GM19438 (cell line): ENCODE measurements at regions not wholly inside any gene's neighbourhood (a gene's known extent, or its start where the extent isn't known, plus 50 kb on each side); places are given as distances from the start of the nearest gene placed in this dataset.

Source experiments
- ATAC-seq: cut with Tn5 transposase; IDR thresholded peaks from one replicate; pipeline ENCODE4 v1.9.1; 2021; ENCODE audit warnings: low read depth; ENCODE audit not compliant: unreplicated experiment

- no peak for ATAC-seq
Observed at GRCh38 chr3:159795681-159796175, 192.9 kb upstream of the IL12A start.

DNA sequence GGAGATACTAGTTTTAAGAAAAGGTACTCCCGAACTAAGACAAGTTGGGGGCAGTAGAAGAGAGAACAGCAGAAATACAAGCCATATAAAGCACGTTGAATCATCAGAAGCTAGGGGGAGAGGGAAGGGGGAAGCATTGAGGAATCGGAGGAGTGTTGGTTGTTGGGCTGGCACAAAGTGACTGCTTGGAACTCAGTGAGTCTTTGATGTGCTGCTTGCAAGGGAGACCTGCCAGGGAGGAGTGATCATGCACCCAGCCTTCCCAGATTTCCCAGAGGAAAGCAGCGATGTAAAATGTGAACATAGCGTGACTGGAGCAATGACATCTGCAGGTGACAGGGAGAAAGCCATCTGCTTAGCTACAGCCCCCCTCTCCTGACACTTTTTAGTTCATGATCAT is 192.4 kb upstream of the IL12A start:
- no peak for ATAC-seq

DNA sequence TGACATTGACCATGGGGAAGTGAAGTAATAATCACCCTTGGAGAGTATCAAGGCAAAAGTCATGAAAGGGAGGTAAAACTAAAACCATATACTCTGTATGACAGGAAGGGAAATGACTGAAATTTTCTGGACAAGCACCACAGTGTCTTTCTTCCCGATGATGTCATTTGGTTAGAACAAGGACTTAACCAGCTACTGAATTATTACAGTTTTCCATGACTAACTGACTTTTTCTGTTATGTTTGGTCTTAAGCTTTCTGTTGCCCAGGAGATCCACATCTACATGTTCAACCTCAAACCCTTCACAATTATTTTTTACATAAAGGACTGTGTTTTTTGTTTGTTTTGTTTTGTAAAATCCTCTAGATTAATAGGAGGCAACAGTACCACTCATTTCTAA is 191.9 kb upstream of the IL12A start:
- ATAC-seq: no peak

DNA sequence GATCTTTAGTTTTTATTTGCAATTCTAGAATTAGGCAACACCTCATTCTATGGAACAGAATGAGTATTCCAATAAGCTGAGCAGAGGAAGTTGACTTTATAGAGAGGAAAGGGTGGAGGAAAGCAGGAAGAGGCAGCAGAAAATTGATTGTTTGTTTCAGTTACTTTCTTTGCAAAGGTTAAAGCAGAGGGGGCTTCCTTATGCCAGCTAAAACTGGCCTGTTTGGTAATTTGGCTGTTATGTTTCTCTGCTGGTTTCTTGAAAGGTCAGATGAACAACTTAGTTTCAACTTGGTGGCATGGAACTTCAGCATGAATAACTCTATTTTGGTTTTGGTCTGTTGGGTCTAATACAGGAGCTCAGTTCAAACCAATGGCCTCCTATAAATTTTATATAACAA is 190.9 kb upstream of the IL12A start:
- ATAC-seq: no peak

GRCh38 chr3:159798951-159799350 is 189.7 kb upstream of the IL12A start:
- no peak for ATAC-seq

DNA sequence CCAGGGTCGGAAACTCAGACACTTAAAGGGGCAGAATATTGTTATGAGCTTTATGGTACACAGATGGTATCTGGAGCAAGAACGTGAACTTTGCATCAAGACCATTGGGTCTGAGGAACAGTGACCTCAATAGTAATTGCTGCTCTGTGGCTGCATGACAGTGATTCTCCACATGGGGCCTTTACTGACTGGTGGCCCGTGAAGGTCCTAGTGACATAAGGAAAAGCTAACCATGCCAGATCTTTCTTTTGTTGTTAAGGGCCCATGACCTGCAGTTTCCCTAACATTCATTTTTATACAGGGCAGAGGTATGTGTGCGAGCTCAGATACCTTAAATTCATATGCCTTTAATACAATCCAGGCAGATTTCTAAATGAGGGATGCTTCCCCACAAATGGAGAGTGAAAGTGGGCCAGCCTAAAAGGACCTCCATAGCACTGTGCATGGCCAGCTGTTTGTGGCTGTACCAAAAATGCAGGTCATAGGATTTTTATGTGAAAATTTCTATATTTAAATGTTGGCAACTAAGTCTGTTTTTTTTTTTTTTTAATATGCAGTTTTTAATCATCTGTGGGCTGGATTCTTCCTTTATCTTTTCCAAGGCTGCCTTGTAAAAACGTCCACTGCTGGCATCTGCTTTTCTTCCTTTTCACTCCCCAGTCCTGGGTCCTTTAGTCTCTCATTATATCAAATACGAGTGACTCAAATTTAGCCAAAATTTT is 188.0 kb upstream of the IL12A start:
- ATAC-seq: no peak

DNA sequence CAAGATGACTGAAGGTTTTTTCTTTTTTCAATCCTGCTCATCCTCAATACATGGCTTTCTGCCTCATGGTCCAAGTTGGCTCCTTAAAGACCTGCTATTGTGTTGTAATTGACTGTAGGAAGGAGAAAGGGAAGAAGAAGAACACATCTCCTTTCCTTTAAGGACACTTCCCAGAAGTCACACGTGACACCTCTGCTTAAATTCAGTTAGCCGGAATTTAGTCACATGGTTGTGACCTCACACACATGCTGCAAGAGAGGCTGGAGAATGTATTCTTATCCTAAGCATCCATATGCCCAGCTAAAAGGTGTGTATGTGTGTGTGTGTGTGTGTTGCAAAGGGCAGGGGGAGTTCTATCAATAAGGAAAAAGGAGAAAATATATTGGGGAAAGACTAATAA is 185.8 kb upstream of the IL12A start:
- ATAC-seq: no peak

GRCh38 chr3:159803459-159803858 is 185.2 kb upstream of the IL12A start:
- no peak for ATAC-seq

GRCh38 chr3:159804726-159805410 is 183.8 kb upstream of the IL12A start:
- ATAC-seq: peak; percentile 98

GRCh38 chr3:159805411-159805772 is 183.2 kb upstream of the IL12A start:
- ATAC-seq: peak; percentile 13

- no peak for ATAC-seq
Observed at GRCh38 chr3:159806412-159806811, 182.2 kb upstream of the IL12A start.

- ATAC-seq: no peak
Observed at GRCh38 chr3:159807137-159808040, 181.2 kb upstream of the IL12A start.

DNA sequence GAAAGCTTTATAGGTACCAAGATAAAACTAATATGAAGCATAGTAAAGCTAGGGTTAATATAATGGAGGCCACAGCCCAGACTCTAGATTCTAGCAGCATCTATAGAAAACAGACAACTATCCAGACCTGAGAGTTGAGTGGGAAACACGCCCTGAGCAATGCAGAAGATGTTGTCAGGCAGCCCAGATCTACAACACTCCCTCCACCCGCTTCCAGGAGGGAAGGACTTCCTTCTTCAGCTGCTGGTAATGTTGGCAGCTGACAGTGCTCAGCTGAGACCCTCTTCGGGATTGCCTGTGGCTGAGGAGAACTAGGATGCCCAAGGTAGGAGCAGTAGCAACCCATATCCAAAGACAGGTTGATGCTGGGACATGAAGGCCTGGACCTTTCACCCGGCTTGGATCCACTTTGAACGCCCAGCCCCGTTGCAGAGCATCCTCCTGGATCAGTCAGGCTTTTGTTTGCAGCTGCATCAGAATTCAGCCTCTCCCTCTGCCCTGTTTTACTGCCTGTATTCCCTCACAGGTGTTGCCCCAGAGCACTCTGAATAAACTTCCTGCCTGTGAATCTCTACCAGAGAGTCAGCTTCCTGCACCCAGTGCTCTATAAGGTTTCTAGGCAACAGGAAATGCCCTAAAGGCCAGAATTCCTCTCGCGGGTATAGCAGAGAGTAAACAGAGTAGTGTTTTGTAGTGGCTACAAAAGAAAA is 174.7 kb upstream of the IL12A start:
- peak; percentile 79 for ATAC-seq

DNA sequence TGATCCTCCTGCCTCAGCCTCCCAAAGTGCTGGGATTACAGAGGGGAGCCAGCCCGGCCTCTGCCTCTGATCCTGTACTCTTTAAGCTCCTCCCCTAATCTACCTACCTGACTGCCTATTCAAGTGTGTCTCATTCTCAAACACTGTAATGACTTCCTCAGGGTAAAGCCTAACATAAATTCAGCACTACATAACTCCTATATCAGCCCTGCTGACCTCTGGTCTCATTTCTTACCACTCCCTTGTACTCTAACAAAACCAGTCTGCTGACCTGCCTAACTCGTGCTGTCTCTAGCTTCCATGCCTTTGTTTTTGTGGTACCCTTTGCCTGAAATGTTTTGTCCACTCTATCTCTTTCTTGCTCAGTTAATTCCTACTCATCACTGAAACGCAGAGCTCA is 172.1 kb upstream of the IL12A start:
- no peak for ATAC-seq

DNA sequence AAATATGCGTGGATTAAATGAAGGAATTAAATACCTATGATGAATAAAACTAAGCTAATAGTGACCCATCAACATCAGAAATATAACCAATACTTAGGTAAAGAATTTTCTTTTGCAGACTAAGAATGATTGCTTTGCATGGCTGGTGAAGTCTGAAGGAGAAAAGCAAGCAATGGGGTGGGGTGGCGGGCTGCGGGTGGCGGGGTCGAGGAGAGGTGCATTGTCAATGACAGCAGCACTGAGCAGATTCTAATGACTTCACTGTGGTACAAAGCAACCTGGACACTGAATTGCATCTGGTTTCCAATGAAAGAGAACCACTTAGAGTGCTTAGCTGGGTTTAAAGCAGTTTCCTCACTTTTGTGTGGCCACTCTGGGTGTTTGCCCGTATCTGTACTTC is 171.5 kb upstream of the IL12A start:
- no peak for ATAC-seq

- no peak for ATAC-seq
Observed at GRCh38 chr3:159817571-159817970, 171.1 kb upstream of the IL12A start.

DNA sequence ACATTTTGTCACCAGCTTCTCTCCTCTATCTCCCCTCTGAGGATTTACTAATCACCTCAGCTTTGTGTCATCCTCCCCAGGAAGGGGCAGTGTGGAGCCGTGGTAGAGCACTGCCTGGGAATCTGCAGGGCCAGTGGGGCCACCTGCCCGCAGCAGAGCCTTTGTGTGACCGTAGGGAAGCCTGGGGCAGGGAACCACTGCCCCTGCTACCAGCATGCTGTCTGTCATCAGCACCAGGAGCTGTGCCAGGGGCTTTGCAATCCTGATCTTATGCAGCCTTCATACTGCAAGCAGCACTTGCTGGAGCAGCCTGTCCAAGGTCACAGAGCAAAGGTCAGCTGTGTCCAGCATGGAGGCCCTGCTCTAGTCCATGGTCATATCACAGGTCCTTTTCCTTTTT is 170.2 kb upstream of the IL12A start:
- no peak for ATAC-seq

DNA sequence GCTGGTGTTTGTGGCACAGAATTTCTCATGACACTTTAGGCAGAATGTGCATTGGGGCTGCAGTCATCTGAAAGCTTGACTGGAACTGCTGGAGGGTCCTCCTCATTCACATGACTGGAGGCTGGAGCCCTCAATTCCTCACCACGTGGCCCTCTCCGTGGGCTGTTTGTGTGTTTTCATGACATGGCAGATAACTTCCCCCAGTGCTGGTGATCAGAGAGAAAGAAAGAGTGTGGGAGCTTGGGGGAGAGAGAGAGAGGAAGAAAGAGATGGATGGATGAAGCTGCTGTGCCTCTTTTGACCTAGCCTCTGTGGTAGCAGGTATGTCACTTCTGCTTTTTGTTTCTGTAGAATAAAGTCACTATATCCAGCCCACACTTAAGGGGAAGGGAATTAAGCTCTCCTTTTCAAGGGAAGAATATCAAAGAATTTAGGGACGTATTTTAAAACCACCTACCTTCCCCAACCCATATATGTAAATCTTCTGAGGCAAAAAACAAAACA is 169.6 kb upstream of the IL12A start:
- ATAC-seq: no peak

- ATAC-seq: no peak
Observed at GRCh38 chr3:159819676-159820075, 169.0 kb upstream of the IL12A start.

DNA sequence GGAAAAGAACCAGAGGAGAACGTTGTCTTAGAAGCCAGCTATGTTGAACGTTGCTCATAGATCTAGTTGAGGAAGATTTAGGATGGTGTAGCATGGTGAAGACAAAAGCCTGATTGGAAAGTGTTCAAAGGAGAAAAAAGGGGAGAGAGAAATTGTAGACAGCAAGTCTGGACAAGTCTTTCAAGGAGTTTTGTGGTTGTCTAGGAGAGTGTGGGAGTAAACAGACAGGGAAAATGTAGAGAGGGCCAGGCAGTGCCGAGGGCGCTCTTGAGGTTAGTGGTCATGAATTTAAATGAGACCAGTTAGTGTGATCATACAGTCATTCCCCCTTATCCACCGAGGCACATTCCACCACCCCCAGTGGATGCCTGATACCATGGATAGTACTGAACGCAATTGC is 167.5 kb upstream of the IL12A start:
- ATAC-seq: no peak
